ENCODE measurements at regions not wholly inside any gene's neighbourhood (a gene's known extent, or its start where the extent isn't known, plus 50 kb on each side); places are given as distances from the start of the nearest gene placed in this dataset.

DNA sequence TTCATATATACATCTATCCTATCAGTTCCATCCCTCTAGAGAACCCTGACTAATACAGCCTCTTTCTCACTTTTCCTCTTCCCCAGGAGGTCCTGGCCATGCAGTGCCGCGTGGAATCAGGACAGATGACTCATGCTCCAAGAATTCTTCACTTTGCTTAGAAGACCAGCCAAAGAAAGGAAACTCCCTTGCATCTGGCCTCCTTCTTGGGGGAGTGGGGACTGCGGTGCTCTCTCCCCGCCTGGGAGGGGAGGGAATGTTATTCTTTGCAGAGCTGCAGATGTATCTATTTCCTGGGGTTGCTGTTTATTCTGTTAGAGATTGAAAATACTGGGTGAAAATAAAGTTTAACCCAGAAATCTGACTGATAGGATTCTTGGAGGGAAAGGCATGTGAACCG, 111.5 kb upstream of the SH3BP4 start:
- H3K27me3 ChIP-seq (replicated peaks in 1 of 2; ENCODE audit: control insufficient read depth in 2 of 2, insufficient read depth in 2 of 2, low read length in 1 of 2), result no peaks in the 10 kb centered on the region
- 51% methylated on average over 5 of the region's 5 CpGs for WGBS (ENCODE audit: insufficient coverage, insufficient replicate concordance, low lambda C conversion rate, missing lambda C conversion rate)
- in situ Hi-C loops (cut with MboI), result no loop called here
- no peaks in the 10 kb centered on the region for H3K36me3 ChIP-seq (ENCODE audit: control insufficient read depth in 2 of 2, insufficient read depth in 2 of 2, low read length in 1 of 2)
- CTCF ChIA-PET, result no interaction called here
- H3K4me3 ChIP-seq, result no peak overlapping the region
- H3K27ac ChIP-seq (ENCODE audit: control insufficient read depth, insufficient read depth), result no peak overlapping the region
- H3K9me3 ChIP-seq (replicated peaks; ENCODE audit: control insufficient read depth, insufficient read depth, low read length), result no peaks in the 10 kb centered on the region
- no peaks in the 10 kb centered on the region for H3K79me2 ChIP-seq (ENCODE audit: control insufficient read depth, insufficient read depth, low read length)
- intact Hi-C loops (cut with micrococcal nuclease; ENCODE audit: unreplicated experiment), result no loop called here
- no peak overlapping the region for H3K9ac ChIP-seq (ENCODE audit: control insufficient read depth, insufficient read depth, low read length)
- no peak overlapping the region for H2AFZ ChIP-seq (ENCODE audit: control insufficient read depth, low read depth, low read length)
- H3K4me1 ChIP-seq (ENCODE audit: control insufficient read depth, insufficient read depth, low read length), result no peaks in the 10 kb centered on the region
- POLR2A ChIA-PET, result no interaction called here
- FAIRE-seq (no peak), DNase-seq (ENCODE audit: low read depth, low spot score) (no peak), ATAC-seq (no peak)
- H3K4me2 ChIP-seq (ENCODE audit: control insufficient read depth, insufficient read depth), result no peak overlapping the region
- SMC1A ChIA-PET (ENCODE audit: uncharacterized antibody, unreplicated experiment), result no interaction called here
- RAD21 ChIA-PET (ENCODE audit: unreplicated experiment), result no interaction called here
- BruUV-seq (replicated peaks), result no TSS peak
- no peaks in the 10 kb centered on the region for H4K20me1 ChIP-seq (ENCODE audit: control insufficient read depth, insufficient read depth)
- TF ChIP-seq, protein P1, sequence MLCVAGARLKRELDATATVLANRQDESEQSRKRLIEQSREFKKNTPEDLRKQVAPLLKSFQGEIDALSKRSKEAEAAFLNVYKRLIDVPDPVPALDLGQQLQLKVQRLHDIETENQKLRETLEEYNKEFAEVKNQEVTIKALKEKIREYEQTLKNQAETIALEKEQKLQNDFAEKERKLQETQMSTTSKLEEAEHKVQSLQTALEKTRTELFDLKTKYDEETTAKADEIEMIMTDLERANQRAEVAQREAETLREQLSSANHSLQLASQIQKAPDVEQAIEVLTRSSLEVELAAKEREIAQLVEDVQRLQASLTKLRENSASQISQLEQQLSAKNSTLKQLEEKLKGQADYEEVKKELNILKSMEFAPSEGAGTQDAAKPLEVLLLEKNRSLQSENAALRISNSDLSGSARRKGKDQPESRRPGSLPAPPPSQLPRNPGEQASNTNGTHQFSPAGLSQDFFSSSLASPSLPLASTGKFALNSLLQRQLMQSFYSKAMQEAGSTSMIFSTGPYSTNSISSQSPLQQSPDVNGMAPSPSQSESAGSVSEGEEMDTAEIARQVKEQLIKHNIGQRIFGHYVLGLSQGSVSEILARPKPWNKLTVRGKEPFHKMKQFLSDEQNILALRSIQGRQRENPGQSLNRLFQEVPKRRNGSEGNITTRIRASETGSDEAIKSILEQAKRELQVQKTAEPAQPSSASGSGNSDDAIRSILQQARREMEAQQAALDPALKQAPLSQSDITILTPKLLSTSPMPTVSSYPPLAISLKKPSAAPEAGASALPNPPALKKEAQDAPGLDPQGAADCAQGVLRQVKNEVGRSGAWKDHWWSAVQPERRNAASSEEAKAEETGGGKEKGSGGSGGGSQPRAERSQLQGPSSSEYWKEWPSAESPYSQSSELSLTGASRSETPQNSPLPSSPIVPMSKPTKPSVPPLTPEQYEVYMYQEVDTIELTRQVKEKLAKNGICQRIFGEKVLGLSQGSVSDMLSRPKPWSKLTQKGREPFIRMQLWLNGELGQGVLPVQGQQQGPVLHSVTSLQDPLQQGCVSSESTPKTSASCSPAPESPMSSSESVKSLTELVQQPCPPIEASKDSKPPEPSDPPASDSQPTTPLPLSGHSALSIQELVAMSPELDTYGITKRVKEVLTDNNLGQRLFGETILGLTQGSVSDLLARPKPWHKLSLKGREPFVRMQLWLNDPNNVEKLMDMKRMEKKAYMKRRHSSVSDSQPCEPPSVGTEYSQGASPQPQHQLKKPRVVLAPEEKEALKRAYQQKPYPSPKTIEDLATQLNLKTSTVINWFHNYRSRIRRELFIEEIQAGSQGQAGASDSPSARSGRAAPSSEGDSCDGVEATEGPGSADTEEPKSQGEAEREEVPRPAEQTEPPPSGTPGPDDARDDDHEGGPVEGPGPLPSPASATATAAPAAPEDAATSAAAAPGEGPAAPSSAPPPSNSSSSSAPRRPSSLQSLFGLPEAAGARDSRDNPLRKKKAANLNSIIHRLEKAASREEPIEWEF (IDR thresholded peaks at IDR 0.05; ENCODE audit: insufficient replicate concordance, low read depth, low read length), result no peak
- TF ChIP-seq ZBTB11 (CRISPR knock-in tag; IDR thresholded peaks at IDR 0.05) (no peak), MYC (IDR thresholded peaks at IDR 0.05; ENCODE audit: insufficient read depth, insufficient read length, insufficient replicate concordance, low read length, severe bottlenecking) (no peak), SMAD1 (IDR thresholded peaks at IDR 0.05; ENCODE audit: low read depth, partially characterized antibody) (no peak), ZNF274 (IDR thresholded peaks at IDR 0.05; ENCODE audit: insufficient read depth, insufficient read length) (no peak), POLR2A (IDR thresholded peaks at IDR 0.05; ENCODE audit: low read depth, low read length) (no peak), CREM (IDR thresholded peaks at IDR 0.05; ENCODE audit: low read depth) (no peak), RFX5 (IDR thresholded peaks at IDR 0.05; ENCODE audit: low read depth, low read length) (no peak), NFXL1 (IDR thresholded peaks at IDR 0.05; ENCODE audit: borderline replicate concordance) (no peak)
- TF ChIP-seq, protein P2, sequence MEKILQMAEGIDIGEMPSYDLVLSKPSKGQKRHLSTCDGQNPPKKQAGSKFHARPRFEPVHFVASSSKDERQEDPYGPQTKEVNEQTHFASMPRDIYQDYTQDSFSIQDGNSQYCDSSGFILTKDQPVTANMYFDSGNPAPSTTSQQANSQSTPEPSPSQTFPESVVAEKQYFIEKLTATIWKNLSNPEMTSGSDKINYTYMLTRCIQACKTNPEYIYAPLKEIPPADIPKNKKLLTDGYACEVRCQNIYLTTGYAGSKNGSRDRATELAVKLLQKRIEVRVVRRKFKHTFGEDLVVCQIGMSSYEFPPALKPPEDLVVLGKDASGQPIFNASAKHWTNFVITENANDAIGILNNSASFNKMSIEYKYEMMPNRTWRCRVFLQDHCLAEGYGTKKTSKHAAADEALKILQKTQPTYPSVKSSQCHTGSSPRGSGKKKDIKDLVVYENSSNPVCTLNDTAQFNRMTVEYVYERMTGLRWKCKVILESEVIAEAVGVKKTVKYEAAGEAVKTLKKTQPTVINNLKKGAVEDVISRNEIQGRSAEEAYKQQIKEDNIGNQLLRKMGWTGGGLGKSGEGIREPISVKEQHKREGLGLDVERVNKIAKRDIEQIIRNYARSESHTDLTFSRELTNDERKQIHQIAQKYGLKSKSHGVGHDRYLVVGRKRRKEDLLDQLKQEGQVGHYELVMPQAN (conservative IDR thresholded peaks at IDR 0.05), result no peak
- TF ChIP-seq, protein P3, sequence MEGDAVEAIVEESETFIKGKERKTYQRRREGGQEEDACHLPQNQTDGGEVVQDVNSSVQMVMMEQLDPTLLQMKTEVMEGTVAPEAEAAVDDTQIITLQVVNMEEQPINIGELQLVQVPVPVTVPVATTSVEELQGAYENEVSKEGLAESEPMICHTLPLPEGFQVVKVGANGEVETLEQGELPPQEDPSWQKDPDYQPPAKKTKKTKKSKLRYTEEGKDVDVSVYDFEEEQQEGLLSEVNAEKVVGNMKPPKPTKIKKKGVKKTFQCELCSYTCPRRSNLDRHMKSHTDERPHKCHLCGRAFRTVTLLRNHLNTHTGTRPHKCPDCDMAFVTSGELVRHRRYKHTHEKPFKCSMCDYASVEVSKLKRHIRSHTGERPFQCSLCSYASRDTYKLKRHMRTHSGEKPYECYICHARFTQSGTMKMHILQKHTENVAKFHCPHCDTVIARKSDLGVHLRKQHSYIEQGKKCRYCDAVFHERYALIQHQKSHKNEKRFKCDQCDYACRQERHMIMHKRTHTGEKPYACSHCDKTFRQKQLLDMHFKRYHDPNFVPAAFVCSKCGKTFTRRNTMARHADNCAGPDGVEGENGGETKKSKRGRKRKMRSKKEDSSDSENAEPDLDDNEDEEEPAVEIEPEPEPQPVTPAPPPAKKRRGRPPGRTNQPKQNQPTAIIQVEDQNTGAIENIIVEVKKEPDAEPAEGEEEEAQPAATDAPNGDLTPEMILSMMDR (IDR thresholded peaks at IDR 0.05 in 2 of 3, conservative IDR thresholded peaks at IDR 0.05 in 1 of 3; ENCODE audit: control insufficient read depth in 2 of 3, extremely low read depth in 1 of 3, insufficient read depth in 1 of 3, low read depth in 3 of 3, low read length in 3 of 3), result no peak
